SK-N-DZ (cell line): ENCODE measurements at regions not wholly inside any gene's neighbourhood (a gene's known extent, or its start where the extent isn't known, plus 50 kb on each side); places are given as distances from the start of the nearest gene placed in this dataset.
A peak's percentile ranks its signal among the peaks of the same experiment; 100 is the strongest.
"Not testable (repeated sequence)": the region's sequence is repeated elsewhere in the genome, so short reads cannot be mapped to it uniquely, and the experiment has no call there.

Experiments used
- DNase-seq: peaks from one replicate; pipeline ENCODE4 v3.0.0-alpha.2; 2015; ENCODE audit warnings: low spot score

DNA sequence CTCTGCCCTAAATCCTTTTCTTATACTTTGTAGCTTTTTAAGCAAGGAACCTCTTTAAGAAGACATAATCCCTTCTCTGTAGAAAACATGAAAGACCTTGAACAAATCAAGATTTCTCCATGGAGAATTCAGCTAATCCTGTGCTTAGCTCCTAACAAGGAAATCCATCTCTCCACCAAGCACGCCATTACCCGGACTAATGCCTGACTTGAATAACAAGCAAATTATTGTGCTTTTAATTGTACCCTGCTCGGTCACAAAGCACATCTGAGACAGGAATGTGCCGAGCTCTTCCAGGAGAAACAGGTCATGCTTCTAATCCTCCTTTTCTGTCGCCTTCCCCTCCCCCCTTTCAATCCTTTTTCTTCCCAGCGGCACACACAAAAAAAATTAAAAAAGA, 141.3 kb downstream of the PSAT1 start:
- no peak for DNase-seq

DNA sequence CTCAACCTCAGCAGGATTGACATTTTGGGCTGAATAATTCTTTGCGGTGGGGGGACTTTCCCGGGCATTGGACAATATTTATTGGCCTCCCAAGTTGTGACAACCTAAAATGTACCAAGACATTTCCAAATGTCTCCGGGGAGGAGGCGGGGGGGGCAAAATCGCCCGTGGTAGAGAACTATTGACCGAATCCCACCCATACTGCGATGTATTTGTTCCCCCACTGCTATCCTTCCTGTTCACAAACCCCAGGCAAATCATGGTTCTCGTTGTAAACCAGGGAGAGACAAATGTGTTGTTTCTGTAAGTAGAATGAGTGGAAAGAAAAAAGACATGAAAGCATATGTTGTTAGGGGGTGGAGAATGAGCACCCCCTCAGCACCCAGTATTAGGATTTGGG, 141.9 kb downstream of the PSAT1 start:
- DNase-seq = no peak

DNA sequence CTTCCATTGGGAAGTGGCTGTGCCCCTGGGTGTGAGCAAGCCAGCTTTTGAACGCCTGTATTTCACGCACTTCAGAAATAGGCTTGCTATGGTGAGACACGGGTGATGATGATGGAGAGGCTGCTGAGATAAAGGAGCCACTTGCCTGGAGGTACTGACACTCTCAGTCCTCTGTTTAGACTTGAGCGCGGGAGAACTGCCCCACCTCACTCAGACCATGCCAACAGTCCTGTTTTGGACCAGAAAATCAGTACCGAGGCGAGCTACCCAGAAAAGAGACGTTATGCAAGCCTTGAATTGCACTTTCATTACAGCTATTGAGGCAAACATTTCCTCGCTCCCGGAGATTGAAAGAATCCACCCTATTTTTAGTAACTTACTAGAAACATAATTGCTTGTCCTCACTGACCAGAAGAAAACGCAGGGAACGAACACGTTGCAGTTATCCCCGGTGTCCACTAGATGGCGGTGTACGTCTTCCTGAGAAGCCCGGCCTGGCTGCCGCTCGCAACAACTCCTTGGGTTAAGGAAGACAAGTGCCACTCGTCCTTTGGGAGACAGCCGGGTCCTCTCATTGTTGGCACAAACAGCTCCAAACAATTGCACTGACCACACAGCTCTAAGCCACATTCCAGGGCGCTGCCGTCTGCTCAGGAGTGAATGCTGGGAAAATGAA, 142.4 kb downstream of the PSAT1 start:
- DNase-seq = peak; percentile 90

DNA sequence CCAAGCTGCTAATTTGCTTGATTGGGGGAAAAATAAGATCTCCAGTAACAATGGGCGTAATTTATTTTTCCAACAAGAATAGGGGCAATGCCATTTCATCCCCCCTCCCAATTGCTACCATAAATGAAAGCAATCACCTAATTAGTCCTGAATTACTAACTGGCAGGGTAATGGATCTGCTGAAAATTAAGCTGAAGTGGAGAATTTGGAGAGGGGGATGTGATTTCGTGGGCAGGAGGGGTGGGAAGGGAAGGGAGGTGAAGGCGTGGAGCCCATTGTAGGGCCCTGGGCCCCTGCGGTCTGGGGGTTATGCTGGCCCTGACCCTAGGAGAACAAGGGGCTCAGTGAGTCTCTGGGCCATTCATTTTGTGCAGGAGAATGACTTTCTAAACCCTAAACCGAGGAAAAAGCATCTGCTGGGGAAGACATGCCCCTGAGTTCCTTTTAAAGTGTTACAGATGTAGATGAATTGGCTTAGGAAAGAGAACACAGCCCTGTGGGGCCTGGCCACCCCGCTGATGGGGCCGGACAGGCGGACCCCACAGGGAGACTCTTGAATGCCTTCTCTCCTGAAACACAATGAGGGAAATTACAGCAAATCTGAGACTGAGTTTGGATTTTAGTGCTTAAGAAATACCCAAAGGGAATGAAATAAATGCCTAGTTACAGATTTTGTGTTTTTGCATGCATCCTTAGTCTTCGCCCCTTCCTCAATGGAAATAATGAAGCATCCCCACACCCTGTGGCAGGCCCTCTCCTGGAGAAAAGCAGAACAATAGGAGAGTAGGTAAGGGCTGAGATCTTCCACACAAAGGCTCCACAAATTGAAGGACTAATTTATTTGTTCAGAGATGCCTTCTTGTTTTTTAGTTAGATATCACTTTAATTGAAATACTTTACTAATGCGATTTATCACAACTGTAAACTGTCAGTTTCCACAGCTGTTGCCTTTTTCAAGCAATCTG, 143.2 kb downstream of the PSAT1 start:
- DNase-seq = no peak

DNA sequence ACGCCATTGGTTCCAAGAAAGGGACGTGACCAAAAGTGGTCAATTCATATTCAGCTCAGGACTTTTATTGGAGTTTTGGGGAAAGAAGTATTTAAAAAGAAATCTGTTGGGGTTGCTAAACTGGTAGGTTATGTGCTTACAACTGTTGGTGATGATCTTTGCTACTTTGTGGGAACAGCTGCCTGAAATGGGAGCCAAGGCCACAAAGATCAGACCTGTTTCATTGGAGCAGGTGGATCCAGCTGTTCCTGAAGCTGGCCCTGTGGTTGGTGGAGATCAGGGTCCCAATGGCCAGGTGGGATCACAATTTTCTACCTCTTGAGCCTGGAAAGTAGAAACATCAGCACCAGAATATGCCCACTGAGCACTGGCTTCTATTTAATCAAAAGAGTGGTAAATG, 144.5 kb downstream of the PSAT1 start:
- no peak for DNase-seq

DNA sequence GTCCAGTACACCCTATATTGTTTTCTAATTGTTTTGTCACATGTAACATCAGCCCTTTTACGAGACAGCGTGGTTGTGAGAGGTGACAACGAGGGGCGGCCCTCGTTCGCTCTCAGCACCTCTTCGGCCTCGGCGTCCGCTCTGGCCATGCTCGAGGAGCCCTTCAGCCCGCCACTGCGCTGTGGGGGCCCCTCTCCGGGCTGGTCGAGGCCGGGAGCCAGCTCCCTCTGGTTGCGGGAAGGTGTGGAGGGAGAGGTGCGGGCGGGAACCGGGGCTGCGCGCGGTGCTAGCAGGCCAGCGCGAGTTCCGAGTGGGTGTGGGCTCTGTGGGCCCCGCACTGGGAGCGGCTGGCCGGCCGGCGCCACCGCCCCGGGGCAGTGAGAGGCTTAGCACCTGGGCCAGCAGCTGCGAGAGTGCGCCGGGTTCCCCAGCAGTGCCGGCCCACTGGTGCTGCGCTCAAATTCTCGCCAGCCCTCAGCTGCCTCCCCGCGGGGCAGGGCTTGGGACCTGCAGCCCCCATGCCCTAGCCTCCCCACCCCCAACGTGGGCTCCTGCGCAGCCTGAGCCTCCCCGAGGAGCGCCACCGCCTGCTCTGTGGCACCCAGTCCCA, 145.0 kb downstream of the PSAT1 start:
- no peak for DNase-seq

DNA sequence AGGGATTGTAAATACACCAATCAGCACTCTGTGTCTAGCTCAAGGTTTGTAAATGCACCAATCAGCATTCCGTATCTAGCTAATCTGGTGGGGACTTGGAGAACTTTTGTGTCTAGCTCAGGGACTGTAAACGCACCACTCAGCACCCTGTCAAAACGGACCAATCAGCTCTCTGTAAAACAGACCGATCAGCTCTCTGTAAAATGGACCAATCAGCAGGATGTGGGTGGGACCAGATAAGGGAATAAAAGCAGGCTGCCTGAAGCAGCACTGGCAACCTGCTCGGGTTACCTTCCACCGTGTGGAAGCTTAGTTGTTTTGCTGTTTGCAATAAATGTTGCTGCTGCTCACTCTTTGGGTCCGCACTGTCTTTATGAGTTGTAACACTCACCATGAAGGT, 145.7 kb downstream of the PSAT1 start:
- not testable (repeated sequence) for DNase-seq

DNA sequence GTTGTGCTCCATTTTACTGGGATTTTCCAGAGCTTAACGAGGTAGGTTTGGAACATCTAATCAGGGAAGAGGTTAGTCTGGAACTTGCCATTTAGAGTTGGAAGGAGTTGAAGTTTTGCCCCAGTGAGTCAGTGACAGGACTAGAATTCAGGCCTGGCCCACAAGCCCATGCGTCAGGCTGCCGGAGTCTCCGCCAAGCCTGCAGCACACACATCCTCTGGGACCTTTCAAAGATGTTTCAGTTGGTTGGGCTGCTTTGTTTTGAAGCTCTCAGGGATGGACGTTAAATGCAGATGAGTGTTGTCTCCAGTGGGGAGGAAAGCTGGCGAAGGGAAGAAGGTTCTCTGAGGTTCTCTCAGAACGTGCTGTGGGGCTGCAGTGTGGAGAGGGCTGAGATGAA, 147.0 kb downstream of the PSAT1 start:
- DNase-seq = no peak

DNA sequence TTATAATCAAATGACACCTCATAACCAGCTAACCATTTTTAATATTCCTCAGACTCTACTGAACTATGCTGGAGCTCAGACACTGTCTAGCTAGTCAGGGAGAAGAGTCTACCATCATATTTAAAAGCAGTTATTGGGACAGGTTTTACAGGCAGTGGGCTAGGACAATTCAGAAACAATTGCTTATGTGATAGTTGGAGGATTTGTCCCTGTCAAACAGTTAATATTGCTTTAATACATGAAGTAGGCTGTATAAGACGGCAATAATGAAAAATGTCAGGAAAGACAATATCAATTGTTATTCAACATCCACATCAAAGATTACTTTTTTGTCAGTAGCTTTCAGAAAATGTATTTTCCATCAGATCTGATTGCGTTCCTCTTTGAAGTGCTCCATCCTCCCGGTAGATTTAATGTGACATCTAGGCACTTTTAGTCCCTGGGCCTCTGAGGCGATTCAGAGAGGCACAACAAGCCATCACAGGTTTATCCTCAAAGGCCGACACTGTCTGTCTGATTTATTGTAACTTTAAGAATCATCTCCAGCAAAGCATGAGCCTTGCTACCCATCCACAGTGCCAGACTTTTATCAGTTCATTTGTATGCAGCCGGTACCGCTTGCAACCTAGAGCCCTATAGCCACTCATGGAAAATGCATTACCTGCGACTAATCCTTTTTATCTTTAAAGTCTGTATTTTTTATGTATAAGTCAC, 152.2 kb downstream of the PSAT1 start:
- DNase-seq = no peak

DNA sequence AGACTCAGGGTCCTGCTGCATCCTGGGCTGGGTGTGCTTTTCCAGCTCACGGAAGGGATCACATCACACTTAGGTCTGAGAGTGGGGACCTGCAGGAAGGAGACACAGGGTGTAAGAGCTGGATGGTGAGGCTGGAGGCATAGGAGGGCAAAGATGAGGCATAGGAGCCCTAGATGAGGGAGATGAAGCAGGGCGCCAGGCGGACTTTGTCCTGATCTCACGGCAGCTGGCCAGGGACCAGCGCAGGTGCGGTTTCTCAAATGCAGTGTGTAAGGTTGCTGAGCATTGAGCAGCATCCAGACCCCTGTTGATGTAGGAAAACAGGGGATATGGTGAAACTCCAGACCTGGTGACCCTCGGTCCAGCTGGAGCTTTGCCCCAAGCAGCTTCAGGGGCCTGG, 156.5 kb downstream of the PSAT1 start:
- DNase-seq = no peak

DNA sequence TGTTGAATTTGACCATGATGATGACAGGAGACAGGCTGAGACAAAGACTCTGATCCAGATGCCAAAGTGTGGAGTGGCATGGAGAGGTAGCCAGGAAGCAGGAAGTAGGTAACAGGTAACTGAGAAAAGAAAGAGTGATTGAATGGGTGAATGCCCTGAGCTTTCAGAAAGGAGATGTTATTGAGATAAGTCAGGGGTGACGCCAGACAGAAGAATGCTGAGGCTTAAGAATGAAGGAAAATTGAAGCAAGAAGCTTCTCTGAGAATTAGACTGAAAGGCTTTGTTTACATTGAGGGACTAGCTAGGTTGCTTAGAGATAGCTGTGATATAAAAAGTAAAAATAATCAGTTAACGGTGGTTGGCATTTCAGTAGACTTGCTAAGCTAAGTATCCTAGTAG, 165.7 kb downstream of the PSAT1 start:
- DNase-seq = no peak

DNA sequence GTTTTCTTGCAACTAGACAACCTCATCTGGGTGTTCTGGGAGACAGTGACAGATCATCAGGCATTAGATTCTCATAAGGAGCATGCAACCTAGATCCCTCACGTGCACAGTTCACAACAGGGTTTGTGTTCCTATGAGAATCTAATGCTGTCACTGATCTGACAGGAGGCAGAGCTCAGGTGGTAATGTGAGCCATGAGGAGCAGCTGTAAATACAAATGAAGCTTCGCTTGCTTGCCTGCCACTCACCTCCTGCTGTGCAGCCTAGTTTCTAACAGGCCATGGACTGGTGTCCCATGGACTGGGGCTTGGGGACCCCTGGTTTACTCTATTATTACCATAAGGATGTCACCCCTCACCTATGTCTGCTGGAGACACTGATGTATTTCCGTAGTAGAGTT, 166.8 kb downstream of the PSAT1 start:
- no peak for DNase-seq

DNA sequence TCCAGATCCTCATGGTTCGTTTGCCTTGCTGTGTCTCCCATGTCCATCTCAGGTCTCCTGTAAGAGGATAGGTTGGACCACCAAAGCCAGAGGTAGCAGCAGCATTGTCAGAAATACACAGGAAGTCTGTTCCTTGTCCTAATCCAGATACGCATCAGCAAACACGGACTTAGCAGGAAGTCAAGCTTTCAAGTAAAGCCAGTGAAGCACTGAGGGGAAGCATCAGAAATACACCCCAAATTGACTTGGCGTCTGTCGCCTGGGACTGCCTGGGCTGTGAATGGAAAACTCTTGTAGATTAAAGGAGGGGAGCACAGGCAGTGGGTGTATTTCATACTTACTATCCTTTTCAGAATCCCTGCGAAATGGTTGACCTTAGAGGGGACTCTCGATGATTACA, 171.3 kb downstream of the PSAT1 start:
- DNase-seq = peak; percentile 80

DNA sequence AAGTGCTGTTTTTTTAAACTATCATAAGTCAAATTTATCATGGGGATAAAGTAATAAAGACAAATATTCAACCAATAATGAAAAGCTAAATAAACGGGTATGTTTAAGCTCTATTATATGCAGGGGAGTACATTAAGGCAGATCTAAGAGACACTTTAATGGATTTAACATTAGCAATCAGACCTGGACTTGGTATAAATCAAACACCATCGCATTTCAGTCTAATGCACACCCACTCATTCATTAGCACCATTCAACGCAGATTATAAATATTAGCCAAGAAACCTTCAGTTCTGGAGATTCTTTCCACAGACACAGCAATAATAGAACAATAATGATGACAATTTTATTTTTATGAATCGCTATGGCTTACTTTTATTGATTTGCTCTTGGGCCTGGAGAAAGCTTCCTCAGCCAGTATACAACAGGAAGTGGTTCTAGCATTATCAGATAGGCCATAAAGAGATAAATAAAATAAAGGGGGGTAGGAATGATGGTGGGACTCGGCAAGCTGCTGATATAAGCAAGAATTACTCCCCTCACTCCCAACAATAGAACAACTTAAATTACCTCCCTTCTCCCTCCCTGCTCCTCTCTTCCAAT, 172.2 kb downstream of the PSAT1 start:
- DNase-seq = no peak

DNA sequence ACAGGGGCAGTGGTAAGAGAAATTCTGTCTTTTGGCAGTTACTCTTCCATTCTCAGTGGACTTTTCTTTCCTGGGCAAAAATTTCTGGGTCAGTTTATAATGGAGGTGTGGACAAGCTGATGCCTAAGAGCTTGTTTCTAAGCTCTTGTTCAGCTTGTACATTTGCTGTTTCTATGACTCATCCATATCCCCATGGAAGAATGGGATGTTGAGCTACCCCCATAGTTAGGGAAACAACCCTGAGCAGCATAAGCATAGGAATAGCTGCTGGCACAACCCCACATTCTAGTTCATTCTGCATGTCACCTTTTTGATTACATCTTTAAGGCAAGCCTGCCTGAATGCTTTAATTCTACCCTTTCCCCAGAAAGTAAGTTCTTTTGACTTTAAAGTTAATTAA, 173.3 kb downstream of the PSAT1 start:
- DNase-seq = no peak

DNA sequence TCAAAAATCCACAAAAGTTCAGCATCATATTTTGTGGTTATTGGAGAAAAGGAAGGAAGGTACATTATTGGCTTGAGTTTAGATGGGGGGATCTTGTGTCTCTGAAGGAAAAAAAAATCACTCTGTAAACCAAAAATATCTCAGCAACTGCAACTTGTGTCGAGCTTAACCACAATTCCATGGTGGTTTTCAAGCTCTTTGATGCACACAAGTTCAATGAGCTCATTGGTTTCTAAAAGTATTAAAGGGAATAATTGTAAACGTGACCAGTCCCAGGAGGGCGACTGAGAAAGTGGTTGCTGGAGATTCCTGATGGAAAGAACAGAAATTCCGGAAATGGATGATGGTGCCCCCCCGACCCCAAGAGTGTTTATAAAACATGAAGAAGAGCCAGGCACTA, 173.8 kb downstream of the PSAT1 start:
- DNase-seq = no peak

DNA sequence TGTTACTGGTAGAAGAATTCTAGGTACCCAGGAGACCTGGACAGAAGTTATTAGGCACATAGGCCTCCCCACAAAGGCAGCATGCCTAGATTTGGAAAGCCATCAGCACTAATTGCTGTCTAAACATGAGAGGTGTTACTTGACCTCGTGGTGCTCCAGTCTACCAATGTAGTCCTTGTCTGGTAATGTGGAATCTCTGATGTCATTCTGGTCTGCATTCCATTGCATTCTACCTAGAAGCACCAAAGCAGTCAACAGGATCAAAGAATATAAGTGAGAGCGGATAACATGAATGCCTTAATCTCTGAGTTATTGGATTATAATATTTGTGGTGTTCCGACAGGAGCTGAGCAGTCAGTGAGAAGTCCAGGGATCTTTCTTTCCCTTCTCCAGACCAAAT, 175.2 kb downstream of the PSAT1 start:
- no peak for DNase-seq

DNA sequence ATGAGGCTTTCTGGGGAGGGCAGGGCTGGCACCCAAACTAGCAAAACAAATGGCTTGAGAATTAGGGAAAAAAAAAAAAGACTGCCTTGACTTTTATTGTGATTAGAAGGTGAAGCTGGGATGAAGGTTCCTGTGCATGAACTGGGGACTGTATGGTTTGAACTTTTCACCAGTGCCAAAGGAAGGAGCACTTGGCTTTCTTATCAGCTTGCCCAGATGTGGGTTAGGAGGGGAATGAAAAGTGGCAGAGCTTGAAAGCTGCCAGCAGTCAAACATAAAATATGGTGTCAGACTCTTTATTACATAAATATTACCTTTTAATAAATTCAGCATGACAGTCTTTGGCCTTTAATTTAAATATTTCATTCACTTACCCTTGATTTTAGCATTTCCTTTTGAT, 182.5 kb downstream of the PSAT1 start:
- no peak for DNase-seq

DNA sequence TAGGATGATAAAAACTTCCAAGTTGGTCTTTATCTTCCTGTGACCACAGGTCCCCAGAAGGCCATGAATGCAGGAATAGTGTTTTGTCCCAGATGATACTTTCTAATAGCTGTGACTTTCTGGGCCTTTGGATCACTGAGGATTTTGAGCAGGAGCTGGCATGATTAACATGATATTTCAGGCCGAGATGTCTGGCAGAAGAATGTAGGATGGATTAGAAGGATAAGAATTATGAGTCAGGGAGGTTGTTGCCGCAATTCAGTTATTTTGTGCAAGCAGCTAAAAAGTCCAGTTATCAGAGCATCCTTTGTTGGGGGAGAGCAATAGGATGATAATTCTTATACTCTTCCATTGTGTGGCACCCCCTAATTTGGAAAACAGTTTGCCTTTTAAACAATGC, 189.7 kb downstream of the PSAT1 start:
- no peak for DNase-seq

DNA sequence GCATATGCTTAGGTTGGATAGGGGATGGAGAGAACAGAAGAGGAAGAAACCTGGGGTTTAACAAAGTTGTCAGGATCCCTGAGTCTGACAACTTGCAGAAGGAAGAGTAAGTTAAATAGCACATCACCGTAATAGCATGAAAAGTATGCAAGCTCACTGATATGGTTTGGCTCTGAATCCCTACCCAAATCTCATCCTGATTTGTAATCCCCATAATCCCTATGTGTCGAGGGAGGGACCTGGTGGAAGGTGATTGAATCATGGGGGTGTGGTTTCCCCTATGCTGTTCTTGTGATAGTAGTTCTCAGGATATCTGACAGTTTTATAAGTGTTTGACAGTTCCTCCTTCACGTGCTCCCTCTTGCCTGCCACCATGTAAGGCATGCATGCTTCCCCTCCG, 193.3 kb downstream of the PSAT1 start:
- DNase-seq = no peak

DNA sequence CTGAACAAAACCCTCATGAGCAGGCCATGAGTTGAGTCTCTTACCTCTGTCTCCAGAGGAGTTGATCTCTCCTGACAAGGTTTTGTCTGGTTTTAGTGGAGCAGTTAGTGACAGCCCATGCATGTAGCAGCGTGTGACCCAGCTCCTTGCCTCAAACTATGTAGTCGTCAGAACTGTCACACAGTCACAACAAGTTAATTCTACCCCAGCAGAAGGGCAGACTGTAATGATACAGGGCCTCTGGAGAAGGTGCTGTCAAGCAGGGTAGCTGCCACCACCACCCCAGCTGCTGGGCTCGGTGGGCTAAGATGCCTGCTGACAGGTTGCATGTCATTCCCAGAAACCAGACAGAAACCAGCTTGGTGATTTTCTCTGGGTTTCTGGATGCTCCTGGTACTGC, 194.5 kb downstream of the PSAT1 start:
- peak; percentile 12 for DNase-seq
